Neuron (in vitro differentiated cells): ENCODE measurements at regions not wholly inside any gene's neighbourhood (a gene's known extent, or its start where the extent isn't known, plus 50 kb on each side); places are given as distances from the start of the nearest gene placed in this dataset.

ENCODE experiments used
- H2AFZ ChIP-seq: one replicate; pipeline ENCODE4 v1.6.1; 2013; ENCODE audit warnings: low read depth, mild to moderate bottlenecking, inconsistent platforms, low read length, moderate library complexity
- H3K27me3 ChIP-seq: one replicate; pipeline ENCODE4 v1.6.1; 2013; ENCODE audit warnings: low read length; ENCODE audit not compliant: insufficient read depth
- H3K36me3 ChIP-seq: one replicate; pipeline ENCODE4 v1.6.1; 2013; ENCODE audit warnings: low read length; ENCODE audit not compliant: insufficient read depth
- H3K4me1 ChIP-seq: one replicate; pipeline ENCODE4 v1.6.1; 2013; ENCODE audit warnings: low read length; ENCODE audit not compliant: insufficient read depth
- H3K4me3 ChIP-seq: 2 replicates; pipeline ENCODE4 v1.5.1; 2013; ENCODE audit warnings: mild to moderate bottlenecking, low read length, moderate library complexity
- H3K9me3 ChIP-seq: one replicate; pipeline ENCODE4 v1.6.1; 2013; ENCODE audit warnings: low read length

DNA sequence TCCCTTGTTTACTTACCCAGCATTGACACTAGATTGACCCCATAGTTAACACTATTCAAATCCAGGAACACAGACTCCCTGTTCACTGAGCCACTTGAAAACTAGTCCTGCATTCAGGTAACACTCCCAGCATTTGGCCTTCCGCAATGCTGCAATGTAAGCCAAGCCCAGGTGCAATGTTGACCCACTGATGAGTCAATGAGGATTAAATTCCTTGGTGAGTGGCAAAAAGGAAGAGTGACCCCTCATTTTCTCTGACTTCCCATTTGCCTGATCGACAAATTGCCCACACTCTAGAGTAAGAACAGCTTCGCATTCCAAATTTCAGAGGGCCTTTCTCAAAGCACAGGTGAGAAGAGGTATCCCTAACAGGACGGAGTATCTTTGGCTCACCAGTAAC is 251.9 kb downstream of the FBXO15 start:
- H3K36me3 ChIP-seq: no peaks in the 10 kb centered on the region
- H3K27me3 ChIP-seq: no peaks in the 10 kb centered on the region
- no peaks in the 10 kb centered on the region for H3K9me3 ChIP-seq
- no peak overlapping the region for H3K4me3 ChIP-seq
- no peaks in the 10 kb centered on the region for H3K4me1 ChIP-seq
- H2AFZ ChIP-seq: no peak overlapping the region

GRCh38 chr18:73893880-73894279 is 253.8 kb downstream of the FBXO15 start:
- H2AFZ ChIP-seq: no peak overlapping the region

DNA sequence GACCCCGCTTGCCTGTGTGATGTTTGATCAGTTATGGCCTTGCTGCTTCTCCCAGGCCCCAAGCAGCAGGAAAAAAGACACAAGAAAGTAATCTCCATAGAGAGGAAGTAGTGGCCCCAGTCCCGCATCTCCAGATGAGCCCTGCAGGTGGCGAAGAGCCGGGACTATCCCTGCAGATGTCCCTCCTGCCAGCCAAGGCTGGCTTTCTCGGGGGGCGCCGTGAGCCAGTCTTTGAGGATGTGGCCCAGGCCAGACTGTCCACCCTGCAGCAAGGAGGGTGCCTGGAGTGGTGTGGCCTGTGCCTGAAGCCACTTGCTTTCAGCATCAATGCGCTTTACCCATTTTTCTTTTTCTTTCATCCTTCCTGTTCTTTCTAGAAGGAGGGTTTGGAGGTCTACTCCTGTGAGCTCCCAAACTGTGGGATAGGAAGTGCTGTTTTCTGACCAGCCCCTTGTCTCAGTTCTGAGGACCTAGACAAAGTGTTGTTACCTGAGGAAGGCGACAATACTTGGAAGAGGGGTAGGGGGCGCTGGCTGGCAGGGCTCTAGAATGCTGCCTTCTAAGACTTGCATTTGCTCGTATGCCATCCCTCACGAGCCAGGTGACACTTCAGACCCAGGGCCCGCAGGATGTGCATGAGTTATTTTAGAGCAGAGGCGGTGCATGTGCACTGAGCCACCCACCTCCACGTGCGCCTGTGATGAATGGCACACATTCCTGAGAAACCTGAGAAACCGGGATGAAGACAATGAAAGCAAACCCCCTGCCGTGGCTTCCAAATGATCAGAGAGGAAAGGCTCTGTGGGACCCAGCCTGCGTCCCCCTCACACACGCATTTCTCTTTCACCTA is 255.8 kb downstream of the FBXO15 start:
- Histone ChIP-seq H3K9me3 (no peaks in the 10 kb centered on the region), H3K36me3 (no peaks in the 10 kb centered on the region), H3K4me1 (no peaks in the 10 kb centered on the region), H3K4me3 (no peak overlapping the region), H2AFZ (no peak overlapping the region), H3K27me3 (no peaks in the 10 kb centered on the region)

More at GRCh38 chr18:73893880-73894279, 253.8 kb downstream of the FBXO15 start:
- H3K4me1 ChIP-seq: no peaks in the 10 kb centered on the region
- H3K27me3 ChIP-seq: no peaks in the 10 kb centered on the region
- no peaks in the 10 kb centered on the region for H3K36me3 ChIP-seq
- H3K9me3 ChIP-seq: no peaks in the 10 kb centered on the region
- H3K4me3 ChIP-seq: no peak overlapping the region

DNA sequence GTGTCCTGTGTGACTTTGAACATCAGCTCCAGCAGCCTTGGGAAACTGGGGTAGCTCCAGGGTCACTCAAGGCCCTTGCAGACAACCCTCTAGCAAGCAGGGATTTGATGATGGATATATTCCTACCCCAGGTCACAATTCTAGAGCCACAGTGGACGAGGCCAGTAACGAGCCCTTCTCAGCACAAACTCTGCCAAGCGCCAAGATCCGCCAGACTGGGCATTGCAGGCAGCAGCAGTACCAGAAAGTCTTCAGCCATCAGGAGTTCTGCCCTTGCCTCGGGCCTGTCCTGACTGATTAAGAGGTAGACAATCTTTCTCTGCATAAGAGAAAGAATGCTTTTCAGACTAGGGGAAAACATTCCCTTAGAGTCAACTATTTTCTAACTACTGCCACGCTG is 259.1 kb downstream of the FBXO15 start:
- no peaks in the 10 kb centered on the region for H3K27me3 ChIP-seq
- no peaks in the 10 kb centered on the region for H3K4me1 ChIP-seq
- no peaks in the 10 kb centered on the region for H3K9me3 ChIP-seq
- H3K36me3 ChIP-seq: no peaks in the 10 kb centered on the region
- H2AFZ ChIP-seq: no peak overlapping the region
- H3K4me3 ChIP-seq: no peak overlapping the region

- H3K36me3 ChIP-seq: no peaks in the 10 kb centered on the region
- no peaks in the 10 kb centered on the region for H3K27me3 ChIP-seq
- H2AFZ ChIP-seq: no peak overlapping the region
- no peaks in the 10 kb centered on the region for H3K9me3 ChIP-seq
- H3K4me1 ChIP-seq: no peaks in the 10 kb centered on the region
- H3K4me3 ChIP-seq: no peak overlapping the region
Measured at GRCh38 chr18:73887801-73888200, 259.8 kb downstream of the FBXO15 start.

DNA sequence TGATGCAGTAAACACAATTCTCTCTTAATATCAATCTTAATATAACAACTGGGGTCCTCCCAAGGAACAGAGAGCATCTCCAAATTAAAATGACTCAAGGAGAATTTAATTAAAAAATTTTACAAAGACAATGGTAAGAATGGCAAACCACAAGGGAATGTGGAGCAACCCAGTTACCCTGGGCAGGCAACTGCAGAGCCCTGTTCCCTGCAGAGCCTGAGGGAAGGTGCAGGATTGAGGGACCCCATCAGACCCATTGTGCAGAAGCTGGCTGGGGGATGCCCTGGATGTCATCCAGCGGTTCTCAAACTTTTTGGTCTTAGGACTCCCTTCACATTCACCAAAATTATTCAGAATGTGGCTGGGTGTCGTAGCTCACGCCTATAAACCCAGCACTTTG is 262.8 kb downstream of the FBXO15 start:
- Histone ChIP-seq H3K9me3 (no peaks in the 10 kb centered on the region), H3K4me3 (no peak overlapping the region), H3K4me1 (no peaks in the 10 kb centered on the region), H3K36me3 (no peaks in the 10 kb centered on the region), H2AFZ (no peak overlapping the region), H3K27me3 (no peaks in the 10 kb centered on the region)

- Histone ChIP-seq H2AFZ (no peak overlapping the region), H3K36me3 (no peaks in the 10 kb centered on the region), H3K27me3 (no peaks in the 10 kb centered on the region), H3K4me1 (no peaks in the 10 kb centered on the region), H3K9me3 (no peaks in the 10 kb centered on the region), H3K4me3 (no peak overlapping the region)
Measured at GRCh38 chr18:73881396-73881917, 266.2 kb downstream of the FBXO15 start.

GRCh38 chr18:73880387-73880786 is 267.2 kb downstream of the FBXO15 start:
- Histone ChIP-seq H3K4me3 (no peak overlapping the region), H2AFZ (no peak overlapping the region), H3K36me3 (no peaks in the 10 kb centered on the region), H3K27me3 (no peaks in the 10 kb centered on the region), H3K9me3 (no peaks in the 10 kb centered on the region), H3K4me1 (no peaks in the 10 kb centered on the region)

GRCh38 chr18:73879766-73880165 is 267.9 kb downstream of the FBXO15 start:
- no peaks in the 10 kb centered on the region for H3K4me1 ChIP-seq
- no peaks in the 10 kb centered on the region for H3K27me3 ChIP-seq
- no peak overlapping the region for H3K4me3 ChIP-seq
- H2AFZ ChIP-seq: no peak overlapping the region
- no peaks in the 10 kb centered on the region for H3K36me3 ChIP-seq
- no peaks in the 10 kb centered on the region for H3K9me3 ChIP-seq

DNA sequence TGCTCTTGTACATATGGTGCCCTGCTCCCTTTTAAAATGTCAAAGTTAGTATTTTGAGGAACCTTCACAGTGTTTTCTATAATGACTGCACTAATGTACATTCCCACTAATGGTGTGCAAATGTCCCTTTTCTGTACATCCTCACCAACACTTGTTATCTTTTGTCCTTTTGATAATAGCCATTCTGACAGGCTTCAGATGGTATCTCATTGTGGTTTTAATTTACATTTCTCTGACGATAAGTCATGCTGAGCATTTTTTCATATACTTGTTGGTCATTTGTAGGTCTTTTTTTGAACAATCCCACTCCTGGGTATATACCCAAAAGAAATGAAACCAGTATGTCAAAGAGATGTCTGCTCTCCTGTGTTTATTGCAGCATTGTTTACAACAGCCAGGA is 268.3 kb downstream of the FBXO15 start:
- Histone ChIP-seq H3K36me3 (no peaks in the 10 kb centered on the region), H3K9me3 (no peaks in the 10 kb centered on the region), H3K4me1 (no peaks in the 10 kb centered on the region), H2AFZ (no peak overlapping the region), H3K27me3 (no peaks in the 10 kb centered on the region), H3K4me3 (no peak overlapping the region)

GRCh38 chr18:73869182-73869581 is 278.5 kb downstream of the FBXO15 start:
- Histone ChIP-seq H3K4me3 (no peak overlapping the region), H3K4me1 (no peaks in the 10 kb centered on the region), H3K9me3 (no peaks in the 10 kb centered on the region), H3K27me3 (no peaks in the 10 kb centered on the region), H3K36me3 (no peaks in the 10 kb centered on the region), H2AFZ (no peak overlapping the region)

- no peaks in the 10 kb centered on the region for H3K9me3 ChIP-seq
- no peaks in the 10 kb centered on the region for H3K27me3 ChIP-seq
- no peaks in the 10 kb centered on the region for H3K36me3 ChIP-seq
- H3K4me1 ChIP-seq: no peaks in the 10 kb centered on the region
- no peak overlapping the region for H2AFZ ChIP-seq
- H3K4me3 ChIP-seq: no peak overlapping the region
Measured at GRCh38 chr18:73861771-73862170, 285.9 kb downstream of the FBXO15 start.

- H3K4me1 ChIP-seq: no peaks in the 10 kb centered on the region
- H3K27me3 ChIP-seq: no peaks in the 10 kb centered on the region
- no peak overlapping the region for H2AFZ ChIP-seq
- H3K9me3 ChIP-seq: no peaks in the 10 kb centered on the region
- H3K4me3 ChIP-seq: no peak overlapping the region
- no peaks in the 10 kb centered on the region for H3K36me3 ChIP-seq
Measured at GRCh38 chr18:73859837-73860397, 287.7 kb downstream of the FBXO15 start.
